ENCODE measurements at regions not wholly inside any gene's neighbourhood (a gene's known extent, or its start where the extent isn't known, plus 50 kb on each side); places are given as distances from the start of the nearest gene placed in this dataset.
"Not testable (repeated sequence)": the region's sequence is repeated elsewhere in the genome, so short reads cannot be mapped to it uniquely, and the experiment has no call there.

DNA sequence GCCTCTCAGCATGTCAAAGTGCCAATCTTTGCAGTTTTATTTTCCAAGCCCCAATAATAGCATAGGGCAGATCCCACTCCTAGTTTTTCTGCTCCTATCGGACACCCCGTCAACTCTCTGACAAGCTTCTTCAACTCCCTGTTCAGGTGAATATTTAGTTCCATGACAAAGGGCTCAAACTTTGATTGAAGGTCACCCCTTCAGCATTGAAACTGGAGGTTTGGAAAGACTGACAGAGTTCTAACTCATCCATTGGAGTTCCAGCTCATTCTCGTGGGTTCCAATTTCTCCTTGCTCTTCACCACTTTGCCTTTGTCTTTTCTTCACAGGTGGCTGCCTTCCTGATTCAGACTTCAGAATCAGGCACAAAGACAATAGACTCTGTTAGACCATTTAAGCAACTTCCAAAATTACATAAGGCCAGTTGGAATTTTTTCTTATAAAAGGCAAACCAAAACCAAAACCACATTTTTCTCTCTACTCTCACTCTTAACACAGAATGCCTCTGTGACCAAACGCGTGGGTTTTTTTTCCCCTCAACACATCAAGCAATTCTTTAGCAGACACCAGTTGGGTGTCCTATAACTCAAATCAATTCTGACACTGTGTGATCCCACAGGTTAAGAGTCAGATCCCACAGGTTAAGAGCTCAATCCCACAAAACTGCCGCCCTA, 169.3 kb upstream of the USP25 start:
- in situ Hi-C loops (cut with MboI; ENCODE audit: low sequenced_read_pairs), result no loop called here

DNA sequence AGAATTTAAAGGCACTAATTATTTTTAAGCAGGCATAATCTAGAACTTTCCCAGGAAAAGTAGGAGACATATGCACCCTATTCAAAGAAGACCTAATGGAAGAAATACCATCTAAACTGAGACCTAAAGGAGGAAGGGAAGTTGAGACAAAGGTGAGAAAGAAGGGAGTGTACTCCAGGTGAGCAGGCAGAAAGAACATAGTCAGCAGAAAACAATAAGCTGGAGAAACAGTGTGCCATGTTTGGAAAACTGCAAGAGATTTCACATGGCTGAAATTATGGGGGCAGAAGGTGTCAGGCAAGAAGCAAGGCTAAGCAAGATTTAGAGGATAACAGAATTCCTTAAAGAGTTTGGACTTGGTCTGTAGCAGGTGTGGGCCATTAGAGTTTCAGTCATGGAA, 167.0 kb upstream of the USP25 start:
- in situ Hi-C loops (cut with MboI; ENCODE audit: low sequenced_read_pairs), result no loop called here

DNA sequence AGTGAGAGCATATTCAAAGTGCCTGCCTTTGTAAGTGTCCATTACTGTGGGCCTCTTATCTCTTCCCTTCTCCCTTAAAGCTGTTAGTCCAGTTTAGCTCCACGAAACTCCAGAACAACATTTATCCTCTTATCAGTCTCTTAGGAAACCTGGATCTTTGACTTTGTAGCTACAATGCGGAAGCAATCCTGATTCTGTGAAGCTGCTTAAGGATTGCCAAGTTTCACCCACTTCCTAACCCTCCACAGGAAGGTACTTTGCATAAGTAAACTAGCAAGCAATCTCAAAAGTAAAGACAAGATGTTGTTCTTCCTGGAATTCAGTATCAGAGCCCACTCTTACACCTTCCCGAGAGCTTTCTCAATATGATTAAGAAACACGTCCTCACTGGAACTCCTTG, 164.9 kb upstream of the USP25 start:
- in situ Hi-C loops (cut with MboI; ENCODE audit: low sequenced_read_pairs), result no loop called here

DNA sequence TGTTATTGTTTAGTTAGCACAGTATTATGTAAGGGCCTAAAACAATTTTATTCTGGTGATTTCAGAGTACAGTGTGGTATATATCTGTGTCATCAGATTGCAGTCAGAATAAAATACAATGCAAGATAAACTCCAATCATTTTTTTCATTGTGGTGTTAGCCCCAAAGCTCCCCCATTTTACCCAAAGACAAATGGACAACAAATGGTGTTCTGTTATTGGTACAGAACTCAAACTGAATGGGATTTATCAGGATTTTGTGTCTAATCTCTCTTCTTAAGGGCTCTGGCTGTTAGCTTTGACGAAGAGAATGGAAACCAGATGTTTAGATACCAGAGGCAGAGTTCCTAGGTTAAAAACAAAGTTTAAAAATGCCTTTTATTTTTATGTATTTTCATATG, 163.1 kb upstream of the USP25 start:
- in situ Hi-C loops (cut with MboI; ENCODE audit: low sequenced_read_pairs), result no loop called here

DNA sequence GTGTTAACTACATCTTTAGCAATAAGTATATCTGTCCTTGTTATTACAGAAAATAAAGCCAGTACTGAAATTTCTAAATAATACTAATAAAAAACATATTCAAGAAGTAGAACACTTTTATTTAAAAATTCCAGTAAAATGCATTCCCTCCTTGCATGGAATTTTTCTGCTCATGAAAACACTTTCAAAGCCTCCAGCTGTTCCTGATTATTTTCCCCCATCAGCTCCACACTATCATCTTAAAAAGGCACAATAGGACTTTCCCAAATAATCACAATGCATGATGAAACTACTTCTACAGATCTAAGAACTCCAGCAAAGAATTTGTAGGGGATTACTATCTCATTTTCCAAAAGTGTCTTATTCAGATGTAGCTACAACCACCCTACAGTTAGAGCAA, 162.6 kb upstream of the USP25 start:
- in situ Hi-C loops (cut with MboI; ENCODE audit: low sequenced_read_pairs), result no loop called here

DNA sequence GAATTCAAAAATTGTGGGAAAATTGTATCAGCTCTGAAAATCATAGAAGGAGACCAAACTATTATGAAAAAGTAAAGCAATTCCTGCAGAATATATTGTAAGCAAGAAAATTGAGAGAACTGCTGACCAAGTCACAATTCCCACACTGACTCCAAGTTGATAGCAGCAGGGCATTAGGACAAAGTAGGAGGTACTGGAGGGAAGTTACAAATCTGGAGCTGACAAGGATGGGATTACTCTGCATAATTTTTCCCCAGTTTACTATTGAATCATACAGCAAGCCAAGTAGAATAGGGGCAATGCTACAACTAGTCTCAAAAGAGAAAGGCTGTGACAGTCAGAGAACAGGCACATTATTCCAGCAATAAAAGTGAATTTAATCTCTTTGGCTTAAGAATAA, 161.3 kb upstream of the USP25 start:
- in situ Hi-C loops (cut with MboI; ENCODE audit: low sequenced_read_pairs), result no loop called here

DNA sequence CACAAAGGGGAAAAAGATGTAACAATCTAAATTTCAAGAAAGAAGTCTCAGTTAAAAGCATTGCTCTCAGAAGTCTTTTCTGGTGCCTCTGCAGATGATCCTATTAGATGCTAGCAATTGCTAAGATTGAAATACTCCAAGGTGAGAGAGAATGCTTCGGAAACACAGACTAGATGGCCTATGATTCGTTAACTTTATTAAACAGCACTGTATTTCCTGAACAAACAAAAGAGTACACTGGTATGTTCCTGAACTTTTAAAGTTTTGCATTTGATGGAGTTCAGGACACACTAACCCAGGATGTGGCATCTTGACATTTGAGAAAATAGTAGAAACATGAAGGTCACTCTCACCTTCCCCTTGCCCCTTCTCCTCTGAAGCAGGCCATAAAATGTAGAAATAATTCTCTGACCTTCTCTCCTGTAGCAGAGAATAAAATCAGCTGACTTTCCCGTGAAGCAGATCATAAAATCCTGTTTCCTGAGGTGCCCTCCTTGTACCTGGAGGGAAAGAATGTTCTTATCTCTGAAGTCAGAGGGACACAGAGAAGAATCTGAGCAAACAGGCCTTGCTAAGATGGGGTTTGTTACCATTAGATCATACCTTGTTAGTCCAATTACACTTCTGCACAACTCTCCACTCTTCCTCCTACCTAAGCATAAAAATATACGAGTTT, 142.9 kb upstream of the USP25 start:
- in situ Hi-C loops (cut with MboI; ENCODE audit: low sequenced_read_pairs), result no loop called here

DNA sequence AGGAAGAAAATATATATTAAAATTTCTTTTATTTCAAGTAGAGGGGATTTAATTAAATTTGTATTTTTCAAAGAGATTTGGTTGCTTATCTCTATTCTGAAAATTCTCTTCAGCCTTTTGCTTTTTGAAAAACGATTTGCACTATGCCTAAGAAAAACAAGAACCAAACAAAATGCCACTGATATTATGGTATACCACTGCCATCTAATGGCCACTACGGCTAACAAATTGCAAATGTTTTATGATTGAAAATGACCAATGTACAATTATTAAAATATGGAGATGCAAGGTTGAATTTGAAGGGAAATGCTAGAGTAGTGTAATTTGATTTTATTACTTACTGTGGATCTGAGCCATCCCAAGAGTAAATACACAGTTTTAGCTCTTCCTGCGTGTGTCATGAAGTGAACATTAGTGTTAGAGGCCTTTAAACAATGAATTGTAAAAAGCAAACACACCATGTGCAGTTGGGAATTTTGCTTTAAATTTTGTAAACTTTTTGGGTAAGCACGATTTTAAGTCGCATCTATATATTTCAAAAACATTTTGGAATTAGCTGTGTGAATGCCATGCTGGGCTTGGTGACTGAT, 137.4 kb upstream of the USP25 start:
- in situ Hi-C loops (cut with MboI; ENCODE audit: low sequenced_read_pairs), result no loop called here

DNA sequence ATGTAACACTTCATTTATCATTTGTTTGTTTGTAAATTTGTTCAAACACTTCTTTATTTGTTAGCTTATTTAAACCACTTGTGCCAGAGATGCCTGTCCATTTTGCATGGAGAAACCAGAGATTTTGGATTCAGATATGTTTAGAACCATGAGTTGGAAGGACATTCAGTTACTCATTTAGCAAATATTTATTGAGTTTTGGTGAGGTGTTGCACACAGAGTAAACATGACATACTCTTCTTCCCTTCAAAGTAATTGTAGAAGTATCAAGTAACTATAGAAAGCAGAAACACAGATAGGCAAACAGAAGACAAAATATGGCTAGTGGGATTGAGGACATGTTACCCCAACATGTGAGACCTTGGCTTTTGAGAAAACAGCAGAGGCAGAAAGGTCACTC, 136.8 kb upstream of the USP25 start:
- in situ Hi-C loops (cut with MboI; ENCODE audit: low sequenced_read_pairs), result no loop called here

DNA sequence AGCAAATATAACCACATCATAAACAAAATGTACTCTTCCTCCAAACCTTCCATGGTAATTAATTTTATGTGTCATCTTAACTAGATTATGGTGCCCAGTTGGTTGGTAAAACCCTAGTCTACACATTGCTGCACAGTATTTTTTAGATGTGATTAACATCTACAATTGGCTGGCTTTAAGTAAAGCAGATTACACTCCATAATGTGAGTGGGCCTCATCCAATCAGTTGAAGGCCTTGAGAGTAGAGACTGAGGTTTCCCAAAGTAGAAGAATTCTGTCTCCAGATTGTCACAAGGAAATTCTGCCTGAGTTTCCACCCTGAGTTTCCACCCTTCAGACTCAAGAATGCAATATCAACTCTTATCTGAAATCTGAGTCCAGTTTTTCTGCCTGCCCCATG, 128.4 kb upstream of the USP25 start:
- in situ Hi-C loops (cut with MboI; ENCODE audit: low sequenced_read_pairs), result no loop called here

DNA sequence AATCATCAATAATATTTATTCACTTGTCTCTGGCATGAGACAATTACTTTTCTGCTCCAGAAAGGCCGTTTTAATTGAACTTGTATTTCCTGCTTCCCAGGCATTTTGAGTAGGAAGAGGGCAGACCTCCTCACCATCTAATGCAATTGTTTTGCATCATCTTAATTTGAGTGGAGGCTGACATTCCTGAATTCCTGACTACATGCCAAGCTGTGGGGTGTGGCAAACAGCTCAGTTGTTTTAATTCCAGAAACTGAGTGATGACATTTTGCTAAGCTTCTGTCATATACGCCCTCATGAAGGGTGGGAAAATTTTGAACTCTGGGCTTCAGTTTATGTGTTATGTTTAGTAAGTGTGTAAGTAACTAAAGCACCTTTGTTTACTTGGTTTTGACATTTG, 125.4 kb upstream of the USP25 start:
- in situ Hi-C loops (cut with MboI; ENCODE audit: low sequenced_read_pairs), result no loop called here

DNA sequence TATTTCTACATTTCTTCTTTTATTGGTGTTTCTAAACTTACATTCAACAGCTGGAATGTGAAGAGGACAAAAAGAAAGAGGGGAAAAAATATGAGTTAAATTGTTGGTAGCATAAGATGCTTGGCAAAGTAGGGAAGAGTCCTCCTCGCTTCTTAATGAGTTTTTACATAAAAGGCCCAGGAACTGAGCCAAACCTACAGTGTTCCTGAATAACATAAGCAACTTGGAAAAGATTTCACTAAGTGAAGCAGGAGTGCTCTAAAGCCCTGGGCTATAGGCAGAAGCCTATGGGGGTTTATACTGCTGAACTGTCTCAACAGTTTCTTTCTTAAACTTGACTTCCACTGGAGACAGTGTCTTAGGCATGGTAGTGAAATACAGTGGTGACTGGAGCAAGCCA, 115.0 kb upstream of the USP25 start:
- in situ Hi-C loops (cut with MboI; ENCODE audit: low sequenced_read_pairs), result no loop called here

DNA sequence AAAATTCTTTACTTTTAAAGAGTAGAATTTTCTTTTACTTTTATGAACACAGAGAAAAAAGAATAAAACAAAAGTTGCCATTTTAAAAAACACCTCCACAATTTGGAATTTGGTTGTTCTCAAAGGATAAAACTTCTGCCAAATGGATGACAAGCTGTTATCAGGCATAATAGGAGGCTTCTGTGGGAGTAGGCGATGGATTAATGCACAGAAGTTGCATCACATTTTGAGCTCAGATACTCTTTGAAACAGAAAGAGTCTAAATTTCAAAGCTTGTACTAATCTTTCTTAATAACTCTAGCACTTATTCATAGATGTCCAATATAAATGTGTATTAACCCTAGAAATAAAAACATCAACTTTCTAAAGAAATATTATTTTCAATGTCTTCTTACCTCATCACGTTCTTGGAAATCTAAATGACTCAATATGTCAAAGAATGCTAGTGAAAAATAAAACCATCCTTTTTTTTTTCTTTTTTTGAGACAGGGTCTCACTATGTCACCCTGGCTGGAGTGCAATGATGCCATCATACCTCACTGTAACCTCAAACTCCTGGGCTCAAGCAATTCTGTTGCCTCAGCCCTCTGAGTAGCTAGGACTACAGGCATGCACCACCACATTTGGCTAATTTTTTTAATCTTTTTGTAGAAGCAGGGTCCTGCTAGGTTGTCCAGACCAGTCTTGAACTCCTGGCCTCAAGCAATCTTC, 112.8 kb upstream of the USP25 start:
- in situ Hi-C loops (cut with MboI; ENCODE audit: low sequenced_read_pairs), result no loop called here

DNA sequence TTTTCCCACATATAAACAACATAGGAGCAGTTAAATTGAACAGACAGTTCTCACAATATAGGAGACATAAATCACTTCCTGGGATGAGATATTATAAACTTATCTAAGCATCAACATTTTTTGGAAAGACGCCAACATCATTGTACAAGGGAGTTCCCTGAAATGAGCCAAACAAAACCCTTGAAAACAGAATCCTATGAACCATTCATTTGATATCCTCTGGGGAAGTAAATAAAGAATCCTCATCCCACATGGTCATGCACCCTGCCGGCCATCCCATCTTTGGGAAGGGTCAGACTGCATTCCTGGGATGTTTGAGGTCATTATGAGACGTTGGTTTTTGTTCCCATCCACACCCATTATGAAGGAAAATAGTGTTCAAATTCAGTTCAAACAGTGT, 111.8 kb upstream of the USP25 start:
- in situ Hi-C loops (cut with MboI; ENCODE audit: low sequenced_read_pairs), result no loop called here

DNA sequence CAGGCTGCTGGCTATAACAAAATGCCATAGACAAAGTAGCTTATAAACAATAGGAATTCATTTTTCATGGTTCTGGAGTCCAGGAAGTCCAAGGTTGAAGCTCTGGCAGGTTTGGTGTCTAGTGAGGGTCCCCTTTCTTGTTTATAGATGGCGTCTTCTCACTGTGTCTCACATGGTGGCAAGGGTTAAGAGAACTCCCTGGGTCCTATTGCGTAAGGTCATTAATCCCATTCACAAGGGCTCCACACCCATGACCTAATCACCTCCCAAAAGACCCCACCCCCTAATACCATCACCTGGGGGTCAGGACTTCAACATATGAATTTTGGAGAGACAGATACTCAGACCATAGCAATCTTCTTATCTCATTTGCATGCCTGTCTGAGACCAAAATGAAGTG, 108.9 kb upstream of the USP25 start:
- in situ Hi-C loops (cut with MboI; ENCODE audit: low sequenced_read_pairs), result no loop called here

DNA sequence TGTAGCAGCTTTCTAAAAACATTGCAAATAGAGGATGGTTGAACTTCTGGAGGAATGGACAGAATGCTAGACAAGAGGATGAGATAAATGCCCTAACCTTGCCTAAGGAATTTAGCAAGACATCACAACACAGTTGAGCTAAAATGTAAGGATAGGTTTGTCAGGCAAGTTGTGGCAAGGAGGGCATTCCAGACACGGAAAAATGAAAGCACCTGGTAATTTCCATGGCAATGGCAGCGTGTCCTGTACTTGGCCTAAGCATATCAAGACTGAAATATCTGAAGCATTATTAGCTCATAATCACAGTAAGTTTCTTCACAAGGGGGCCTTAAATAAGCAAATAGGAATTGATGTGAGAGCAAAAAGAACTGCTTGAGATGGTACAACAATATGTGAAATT, 105.1 kb upstream of the USP25 start:
- in situ Hi-C loops (cut with MboI; ENCODE audit: low sequenced_read_pairs), result no loop called here

DNA sequence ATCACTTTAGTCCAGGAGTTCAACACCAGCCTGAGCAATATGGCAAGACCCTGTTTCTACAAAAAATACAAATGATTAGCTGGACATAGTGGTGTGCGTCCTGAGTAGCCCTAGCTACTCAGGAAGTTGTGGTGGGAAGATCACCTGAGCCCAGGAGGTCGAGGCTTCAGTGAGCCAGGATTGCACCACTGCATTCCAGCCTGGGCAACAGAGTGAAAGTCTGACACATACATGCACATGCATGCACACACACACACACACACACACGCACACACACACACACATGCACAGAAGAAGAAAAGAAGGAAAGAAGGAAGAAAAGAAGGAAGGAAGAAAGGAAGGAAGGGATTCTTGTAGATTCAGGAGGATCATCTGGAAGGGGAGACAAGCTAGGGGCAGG, 104.4 kb upstream of the USP25 start:
- in situ Hi-C loops (cut with MboI; ENCODE audit: low sequenced_read_pairs), result no loop called here

DNA sequence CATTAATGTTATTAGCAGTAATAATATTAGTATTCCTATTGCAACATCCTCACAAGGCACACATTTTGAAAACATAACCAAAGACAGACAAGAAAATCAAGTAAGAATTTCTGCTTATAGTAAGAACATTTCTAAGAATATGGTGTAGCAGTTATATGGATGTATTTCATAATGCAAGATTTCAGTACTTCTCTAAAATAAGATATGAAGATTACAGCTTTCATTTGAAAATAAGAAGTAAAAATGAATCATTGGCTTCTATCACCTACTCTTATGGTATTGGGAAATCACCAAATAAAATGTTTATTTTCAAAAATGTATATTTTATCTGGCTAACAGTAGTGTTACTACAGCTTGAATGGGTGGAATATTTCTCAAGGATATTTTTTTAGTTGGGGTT, 103.8 kb upstream of the USP25 start:
- in situ Hi-C loops (cut with MboI; ENCODE audit: low sequenced_read_pairs), result no loop called here

DNA sequence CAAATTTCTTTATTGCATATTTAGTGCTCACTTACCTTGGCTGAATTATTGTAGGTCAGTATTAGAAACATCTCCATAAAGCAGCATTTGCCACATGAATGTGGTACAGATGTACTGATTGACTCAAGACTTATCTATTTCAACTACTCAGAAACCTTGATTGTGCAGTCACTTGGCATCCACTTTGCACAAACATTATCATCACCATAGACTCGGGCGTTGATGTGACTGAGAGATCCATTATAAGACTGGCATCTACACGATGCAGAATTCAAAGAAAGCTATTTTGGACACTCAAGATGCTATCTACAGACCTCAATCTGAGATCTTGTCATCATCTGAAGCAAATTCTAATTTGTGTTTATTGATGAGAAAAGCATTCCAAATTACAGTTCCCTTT, 102.8 kb upstream of the USP25 start:
- in situ Hi-C loops (cut with MboI; ENCODE audit: low sequenced_read_pairs), result no loop called here

DNA sequence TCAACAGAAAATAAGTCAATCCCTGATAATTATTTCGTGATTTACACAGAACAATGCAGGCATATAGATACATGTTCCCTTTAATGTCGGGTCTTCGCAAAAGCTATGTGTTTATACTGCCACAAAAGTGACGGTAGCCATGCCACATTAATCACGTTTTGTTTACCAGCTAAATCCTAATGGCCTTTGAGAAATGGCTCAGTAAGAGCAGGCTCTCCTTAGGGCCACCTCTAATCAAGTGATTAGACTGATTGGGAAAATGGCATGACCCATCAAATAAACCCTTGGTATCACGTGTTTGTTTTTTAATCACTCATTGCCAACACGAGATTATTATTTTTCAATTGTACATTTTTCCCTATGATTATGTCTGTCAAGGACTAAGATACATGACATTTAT, 102.0 kb upstream of the USP25 start:
- in situ Hi-C loops (cut with MboI; ENCODE audit: low sequenced_read_pairs), result no loop called here

DNA sequence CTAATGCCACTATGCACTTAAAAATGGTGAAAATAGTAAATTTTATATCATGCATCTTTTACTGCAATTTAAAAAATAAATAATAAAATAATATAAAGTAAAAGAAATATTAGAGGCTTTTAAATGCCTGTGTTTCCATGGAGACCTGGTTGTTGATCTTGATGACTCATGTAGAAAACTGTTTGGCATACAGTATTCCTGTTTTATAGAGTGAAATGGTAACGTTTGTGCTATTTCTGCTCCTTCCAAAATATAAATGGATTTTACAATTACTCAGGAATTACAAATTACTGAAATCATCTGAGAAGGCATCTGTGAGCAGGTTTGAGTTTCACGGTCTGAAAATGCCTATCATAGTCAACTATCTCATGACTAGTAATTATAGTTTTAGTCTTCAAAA, 98.4 kb upstream of the USP25 start:
- in situ Hi-C loops (cut with MboI; ENCODE audit: low sequenced_read_pairs), result no loop called here

DNA sequence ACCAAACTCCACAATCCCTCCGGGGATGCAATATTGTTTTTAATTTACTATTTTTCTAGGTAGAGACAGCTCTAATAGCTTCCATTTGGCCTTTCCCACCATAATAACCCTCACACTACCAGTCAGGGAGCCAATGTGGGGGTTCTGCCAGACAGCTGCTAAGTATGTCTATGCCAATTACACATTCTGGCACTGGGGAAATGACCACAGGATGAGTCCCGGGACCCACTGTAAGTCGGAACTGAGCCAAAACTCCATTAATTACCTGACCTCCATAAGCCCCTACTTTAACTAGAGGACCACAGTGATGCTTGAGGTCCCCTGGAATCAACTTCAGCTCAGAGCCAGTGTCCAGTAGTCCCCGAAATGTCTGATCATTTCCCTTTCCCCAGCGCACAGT, 95.2 kb upstream of the USP25 start:
- in situ Hi-C loops (cut with MboI; ENCODE audit: low sequenced_read_pairs), result not testable (repeated sequence)
